ENCODE measurements at regions not wholly inside any gene's neighbourhood (a gene's known extent, or its start where the extent isn't known, plus 50 kb on each side); places are given as distances from the start of the nearest gene placed in this dataset.

DNA sequence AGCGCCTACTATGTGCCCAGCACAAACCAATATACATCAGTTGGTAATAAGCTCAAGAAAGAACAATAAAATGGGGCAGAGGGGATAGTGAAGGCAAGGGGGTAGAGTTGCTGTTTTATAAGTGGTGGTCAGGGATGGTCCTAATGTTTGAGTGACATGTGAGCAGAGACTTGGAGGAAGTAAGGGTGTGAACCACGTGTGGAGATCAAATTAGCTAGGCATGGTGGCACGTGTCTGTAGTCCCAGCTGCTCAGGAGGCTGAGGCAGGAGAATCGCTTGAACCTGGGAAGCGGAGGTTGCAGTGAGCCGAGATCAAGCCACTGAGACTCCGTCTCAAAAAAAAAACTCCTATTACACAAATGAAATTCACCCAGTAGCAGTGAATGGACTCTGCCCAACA, 56.5 kb downstream of the IRX6 start:
- H3K27me3 Mint-ChIP-seq (ENCODE audit: insufficient read depth) = no peaks in the 10 kb centered on the region
- Histone ChIP-seq H3K27ac (ENCODE audit: low read depth, low read length) (no peak overlapping the region), H3K4me1 (ENCODE audit: control insufficient read depth, insufficient read depth, low read length) (no peaks in the 10 kb centered on the region), H3K9me3 (ENCODE audit: control insufficient read depth, low read length) (no peaks in the 10 kb centered on the region), H3K36me3 (ENCODE audit: control insufficient read depth, insufficient read depth, low read length) (no peaks in the 10 kb centered on the region), H3K27me3 (ENCODE audit: control insufficient read depth, insufficient read depth, low read length, poor library complexity, severe bottlenecking) (no peaks in the 10 kb centered on the region), H3K4me3 (ENCODE audit: low read length) (no peak overlapping the region), H3K9ac (ENCODE audit: extremely low read depth, low read length, poor library complexity, severe bottlenecking) (no peak overlapping the region)
- TF ChIP-seq, protein P1, sequence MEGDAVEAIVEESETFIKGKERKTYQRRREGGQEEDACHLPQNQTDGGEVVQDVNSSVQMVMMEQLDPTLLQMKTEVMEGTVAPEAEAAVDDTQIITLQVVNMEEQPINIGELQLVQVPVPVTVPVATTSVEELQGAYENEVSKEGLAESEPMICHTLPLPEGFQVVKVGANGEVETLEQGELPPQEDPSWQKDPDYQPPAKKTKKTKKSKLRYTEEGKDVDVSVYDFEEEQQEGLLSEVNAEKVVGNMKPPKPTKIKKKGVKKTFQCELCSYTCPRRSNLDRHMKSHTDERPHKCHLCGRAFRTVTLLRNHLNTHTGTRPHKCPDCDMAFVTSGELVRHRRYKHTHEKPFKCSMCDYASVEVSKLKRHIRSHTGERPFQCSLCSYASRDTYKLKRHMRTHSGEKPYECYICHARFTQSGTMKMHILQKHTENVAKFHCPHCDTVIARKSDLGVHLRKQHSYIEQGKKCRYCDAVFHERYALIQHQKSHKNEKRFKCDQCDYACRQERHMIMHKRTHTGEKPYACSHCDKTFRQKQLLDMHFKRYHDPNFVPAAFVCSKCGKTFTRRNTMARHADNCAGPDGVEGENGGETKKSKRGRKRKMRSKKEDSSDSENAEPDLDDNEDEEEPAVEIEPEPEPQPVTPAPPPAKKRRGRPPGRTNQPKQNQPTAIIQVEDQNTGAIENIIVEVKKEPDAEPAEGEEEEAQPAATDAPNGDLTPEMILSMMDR (conservative IDR thresholded peaks at IDR 0.05) = no peak
- DNase-seq = no peak
- no peak overlapping the region for H3K27ac Mint-ChIP-seq
- WGBS, 2 experiments (ENCODE audit: insufficient coverage in 1 of 2, insufficient read length in 1 of 2) = 92 to 93% methylated on average over 5 to 7 of the region's 7 CpGs
- H3K36me3 Mint-ChIP-seq (ENCODE audit: low read depth) = no peaks in the 10 kb centered on the region
- H3K4me3 Mint-ChIP-seq = no peak overlapping the region
- H3K4me1 Mint-ChIP-seq = no peaks in the 10 kb centered on the region
- no peaks in the 10 kb centered on the region for H3K9me3 Mint-ChIP-seq

DNA sequence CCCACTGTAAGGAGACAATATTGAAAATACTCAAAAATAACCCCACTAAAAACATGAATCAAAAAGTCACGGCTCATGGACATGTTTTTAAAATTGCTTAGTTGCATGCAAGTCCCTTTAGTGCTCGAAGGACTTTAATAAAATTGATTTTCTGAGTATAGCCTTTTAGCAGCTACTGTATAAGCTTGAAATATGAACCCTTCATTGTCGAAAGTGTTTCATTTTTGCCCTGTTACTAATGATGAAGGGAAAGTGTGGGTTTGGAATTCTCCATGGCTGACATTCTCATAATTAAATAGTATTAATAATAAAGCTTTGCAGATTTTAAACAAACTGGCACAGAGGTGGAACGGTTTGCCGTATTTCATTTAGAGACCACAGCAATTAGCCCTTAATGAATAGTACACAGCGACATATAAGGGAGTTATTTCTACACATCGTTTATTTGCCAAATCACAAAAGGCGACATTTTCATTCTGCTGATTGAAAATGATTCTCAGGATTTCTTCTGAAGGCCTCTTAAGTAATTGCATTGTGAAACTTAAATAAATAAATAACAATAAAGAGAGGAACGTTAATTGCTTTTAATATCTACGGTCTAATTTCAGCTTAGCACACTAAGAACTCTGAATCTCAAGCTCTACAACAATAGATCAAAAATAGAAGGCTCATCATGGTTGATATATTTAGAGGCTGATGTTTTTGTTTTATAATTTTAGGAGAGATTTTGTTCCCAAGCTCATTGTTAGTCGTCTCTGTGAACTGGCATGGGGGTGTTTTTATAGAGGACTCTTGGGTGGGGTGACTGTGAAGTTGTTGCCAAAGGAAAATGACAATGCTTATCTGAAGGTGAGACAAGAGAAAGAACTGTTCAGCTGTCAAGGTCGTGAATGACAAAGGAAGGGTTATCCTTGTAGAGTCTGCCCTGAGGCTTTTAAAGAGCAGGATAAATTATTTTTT, 60.6 kb downstream of the IRX6 start:
- WGBS, 2 experiments (ENCODE audit: insufficient coverage in 1 of 2, insufficient read length in 1 of 2) = 89 to 98% methylated on average over 7 to 10 of the region's 12 CpGs
- no peaks in the 10 kb centered on the region for H3K4me1 ChIP-seq (ENCODE audit: control insufficient read depth, insufficient read depth, low read length)

DNA sequence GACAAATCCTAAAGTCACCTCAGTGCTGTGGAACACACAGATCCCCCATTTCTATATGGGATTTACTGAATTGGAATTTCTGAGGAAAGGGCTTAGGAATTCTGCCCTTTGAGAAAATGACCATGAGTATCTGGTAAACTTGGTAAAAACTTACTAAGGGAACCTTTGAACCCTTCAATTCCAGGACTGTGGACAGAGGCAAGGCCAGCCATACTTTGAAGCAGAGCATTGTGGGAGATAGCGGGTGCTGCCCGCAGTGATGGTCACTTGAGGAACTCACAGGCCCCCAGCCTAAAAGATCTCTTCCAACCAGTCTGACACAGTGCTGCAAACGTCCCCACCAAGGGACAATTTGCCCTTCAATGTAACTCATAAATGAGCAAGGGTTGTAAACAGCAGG, 61.4 kb downstream of the IRX6 start:
- DNase-seq = no peak
- TF ChIP-seq, protein P1 (conservative IDR thresholded peaks at IDR 0.05) = no peak
- H3K27ac Mint-ChIP-seq = no peak overlapping the region
- H3K9ac ChIP-seq (ENCODE audit: extremely low read depth, low read length, poor library complexity, severe bottlenecking) = no peak overlapping the region
- no peaks in the 10 kb centered on the region for H3K9me3 ChIP-seq (ENCODE audit: control insufficient read depth, low read length)
- no peaks in the 10 kb centered on the region for H3K9me3 Mint-ChIP-seq
- H3K4me3 ChIP-seq (ENCODE audit: low read length) = no peak overlapping the region
- H3K4me1 Mint-ChIP-seq = no peaks in the 10 kb centered on the region
- WGBS, 2 experiments (ENCODE audit: insufficient coverage in 1 of 2, insufficient read length in 1 of 2) = 85 to 90% methylated on average over 2 to 3 of the region's 3 CpGs
- no peaks in the 10 kb centered on the region for H3K36me3 Mint-ChIP-seq (ENCODE audit: low read depth)
- no peaks in the 10 kb centered on the region for H3K27me3 Mint-ChIP-seq (ENCODE audit: insufficient read depth)
- H3K4me3 Mint-ChIP-seq = no peak overlapping the region
- no peaks in the 10 kb centered on the region for H3K36me3 ChIP-seq (ENCODE audit: control insufficient read depth, insufficient read depth, low read length)
- H3K4me1 ChIP-seq (ENCODE audit: control insufficient read depth, insufficient read depth, low read length) = no peaks in the 10 kb centered on the region
- no peak overlapping the region for H3K27ac ChIP-seq (ENCODE audit: low read depth, low read length)
- no peaks in the 10 kb centered on the region for H3K27me3 ChIP-seq (ENCODE audit: control insufficient read depth, insufficient read depth, low read length, poor library complexity, severe bottlenecking)

More for the DNA sequence above, 60.6 kb downstream of the IRX6 start:
- Mint-ChIP-seq H3K27ac (no peak overlapping the region), H3K4me3 (no peak overlapping the region), H3K27me3 (ENCODE audit: insufficient read depth) (no peaks in the 10 kb centered on the region), H3K4me1 (no peaks in the 10 kb centered on the region), H3K9me3 (no peaks in the 10 kb centered on the region), H3K36me3 (ENCODE audit: low read depth) (no peaks in the 10 kb centered on the region)
- no peak for DNase-seq
- H3K9me3 ChIP-seq (ENCODE audit: control insufficient read depth, low read length) = no peaks in the 10 kb centered on the region
- no peaks in the 10 kb centered on the region for H3K36me3 ChIP-seq (ENCODE audit: control insufficient read depth, insufficient read depth, low read length)
- H3K4me3 ChIP-seq (ENCODE audit: low read length) = no peak overlapping the region
- no peak overlapping the region for H3K27ac ChIP-seq (ENCODE audit: low read depth, low read length)
- TF ChIP-seq, protein P1 (conservative IDR thresholded peaks at IDR 0.05) = no peak
- no peak overlapping the region for H3K9ac ChIP-seq (ENCODE audit: extremely low read depth, low read length, poor library complexity, severe bottlenecking)
- no peaks in the 10 kb centered on the region for H3K27me3 ChIP-seq (ENCODE audit: control insufficient read depth, insufficient read depth, low read length, poor library complexity, severe bottlenecking)

Measured in endodermal cell (in vitro differentiated cells).